SIG-M5 treated with dmso at 0.1 percent for 504 hours (cell line): ENCODE measurements at regions not wholly inside any gene's neighbourhood (a gene's known extent, or its start where the extent isn't known, plus 50 kb on each side); places are given as distances from the start of the nearest gene placed in this dataset.
"Not testable (repeated sequence)": the region's sequence is repeated elsewhere in the genome, so short reads cannot be mapped to it uniquely, and the experiment has no call there.

Experiments
- DNase-seq: peaks from one replicate; lab custom pipeline; 2025; ENCODE audit not compliant: unreplicated experiment; lab: John Stamatoyannopoulos, UW

GRCh38 chrX:94329182-94329581, 655.2 kb downstream of the FAM133A start:
- DNase-seq = no peak

DNA sequence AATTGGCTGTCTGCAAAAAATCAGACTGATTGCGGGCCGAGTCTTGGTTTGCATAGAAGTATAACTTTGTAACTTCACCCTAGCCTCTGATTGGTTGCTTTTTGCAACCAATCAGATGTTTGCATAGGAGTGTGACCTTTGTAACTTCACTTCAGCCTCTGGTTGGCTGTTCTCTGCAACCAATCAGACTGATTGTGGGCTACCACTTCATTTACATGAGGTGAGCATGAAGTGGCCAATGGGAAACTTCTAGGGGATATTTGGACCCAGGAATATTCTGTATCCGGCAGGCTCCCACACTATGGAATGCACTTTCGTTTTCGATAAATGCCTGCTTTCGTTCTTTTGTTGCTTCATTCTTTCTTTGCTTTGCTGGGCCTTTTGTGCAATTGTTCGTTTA, 667.7 kb downstream of the FAM133A start:
- DNase-seq = not testable (repeated sequence)

GRCh38 chrX:94361241-94361640, 687.2 kb downstream of the FAM133A start:
- DNase-seq = no peak

GRCh38 chrX:94365736-94366135, 691.7 kb downstream of the FAM133A start:
- no peak for DNase-seq

- no peak for DNase-seq
Observed at GRCh38 chrX:94366616-94367015, 692.6 kb downstream of the FAM133A start.

DNA sequence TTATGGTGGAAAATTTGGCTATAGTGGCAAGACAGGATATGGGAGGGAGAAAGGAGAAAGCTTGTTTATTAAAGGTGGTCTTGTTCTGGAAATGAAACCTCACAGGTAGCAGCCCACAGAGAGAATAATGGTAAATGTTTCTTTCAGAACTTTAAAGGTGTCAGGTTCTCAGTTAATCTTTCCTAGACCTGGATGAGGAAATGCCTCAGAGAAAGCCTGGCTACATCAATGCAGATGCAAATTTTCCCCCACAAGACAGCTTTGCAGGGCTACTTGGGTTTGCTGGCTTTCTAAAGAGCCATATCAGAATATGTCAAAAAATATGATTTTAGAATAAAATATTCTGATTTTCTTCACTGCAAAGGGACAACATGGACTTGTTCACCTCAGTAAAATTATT, 715.0 kb downstream of the FAM133A start:
- no peak for DNase-seq

GRCh38 chrX:94400488-94400887, 726.5 kb downstream of the FAM133A start:
- no peak for DNase-seq

- DNase-seq = no peak
Observed at GRCh38 chrX:94401426-94401825, 727.4 kb downstream of the FAM133A start.

GRCh38 chrX:94414746-94415145, 740.7 kb downstream of the FAM133A start:
- no peak for DNase-seq

- DNase-seq = no peak
Observed at GRCh38 chrX:94418065-94418464, 744.1 kb downstream of the FAM133A start.

DNA sequence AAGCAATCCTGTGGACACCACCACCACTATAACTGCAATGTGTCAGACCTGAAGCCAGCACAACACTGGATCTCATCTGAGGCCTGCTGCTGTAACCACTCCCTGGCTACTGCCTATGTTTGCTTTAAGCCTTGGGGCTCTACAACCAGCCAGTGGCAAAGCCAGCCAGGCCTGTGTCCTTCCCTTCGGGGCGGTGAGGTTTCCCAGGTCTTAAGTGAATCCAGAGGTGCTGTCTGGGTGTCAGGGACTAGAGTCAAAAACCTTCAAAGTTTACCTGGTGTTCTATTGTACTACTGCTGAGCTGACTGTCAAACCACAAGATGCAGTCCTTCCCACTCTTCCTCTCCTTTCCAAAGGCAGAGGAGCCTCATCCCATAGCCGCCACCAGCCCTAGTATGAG, 750.5 kb downstream of the FAM133A start:
- DNase-seq = no peak

- DNase-seq = no peak
Observed at GRCh38 chrX:94430091-94430490, 756.1 kb downstream of the FAM133A start.

DNA sequence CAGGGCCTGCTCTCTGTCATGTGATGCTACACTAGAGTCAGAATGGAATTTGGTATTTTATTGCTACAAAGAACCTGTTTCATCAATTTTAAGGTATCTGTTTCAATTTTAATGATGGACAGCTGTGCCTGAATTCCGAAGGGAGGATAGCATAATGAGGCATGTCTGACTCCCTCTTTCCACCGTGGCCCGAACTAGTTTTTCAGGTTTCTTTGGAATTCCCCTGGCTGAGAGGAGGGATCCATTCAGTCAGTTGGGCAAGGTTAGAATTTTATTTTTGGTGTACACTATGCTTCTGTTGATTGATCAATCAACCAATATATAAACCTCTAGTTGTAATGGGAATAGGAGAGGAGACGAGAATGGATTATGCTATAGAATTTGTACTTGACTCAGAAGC, 761.8 kb downstream of the FAM133A start:
- DNase-seq = no peak

GRCh38 chrX:94454159-94454558, 780.2 kb downstream of the FAM133A start:
- DNase-seq = no peak

- no peak for DNase-seq
Observed at GRCh38 chrX:94454606-94455005, 780.6 kb downstream of the FAM133A start.

DNA sequence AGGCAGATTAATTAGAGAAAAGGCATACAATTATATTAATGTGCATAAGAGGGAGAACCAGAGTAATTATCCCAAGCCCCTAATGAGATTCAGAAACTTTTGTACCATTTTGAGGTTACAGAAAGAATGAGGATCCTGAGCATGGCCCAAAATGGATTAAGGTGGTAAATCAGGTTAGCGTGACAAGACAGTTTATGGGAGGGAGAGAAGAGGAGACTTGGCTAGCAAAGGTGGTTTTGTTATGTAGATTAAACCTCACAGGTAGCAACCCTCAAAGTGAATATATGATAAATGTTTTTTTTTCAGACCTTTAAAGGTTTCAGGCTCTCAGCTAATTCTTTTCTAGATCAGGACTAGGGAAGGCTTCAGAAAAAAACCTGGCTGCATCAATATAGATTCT, 781.8 kb downstream of the FAM133A start:
- no peak for DNase-seq

DNA sequence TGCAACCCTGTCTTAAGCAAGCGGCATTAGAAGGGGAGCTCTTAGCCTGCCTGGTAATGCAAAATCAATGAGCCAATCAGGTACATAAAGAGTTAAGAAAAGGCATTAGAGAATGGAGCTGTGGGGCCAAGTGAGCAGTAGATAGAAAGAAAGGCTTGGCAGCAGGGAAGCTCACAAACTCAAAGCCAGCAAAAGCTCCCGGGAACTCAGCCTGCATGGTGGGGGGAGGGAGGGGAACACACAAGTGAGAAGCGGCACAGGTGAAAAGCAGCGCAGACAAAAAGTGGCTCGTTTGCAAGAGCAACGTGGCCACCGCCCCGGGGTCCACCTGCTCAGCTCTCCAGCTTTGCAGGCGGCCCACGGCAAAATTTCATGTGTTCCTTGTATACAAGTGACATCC, 818.5 kb downstream of the FAM133A start:
- DNase-seq = no peak

DNA sequence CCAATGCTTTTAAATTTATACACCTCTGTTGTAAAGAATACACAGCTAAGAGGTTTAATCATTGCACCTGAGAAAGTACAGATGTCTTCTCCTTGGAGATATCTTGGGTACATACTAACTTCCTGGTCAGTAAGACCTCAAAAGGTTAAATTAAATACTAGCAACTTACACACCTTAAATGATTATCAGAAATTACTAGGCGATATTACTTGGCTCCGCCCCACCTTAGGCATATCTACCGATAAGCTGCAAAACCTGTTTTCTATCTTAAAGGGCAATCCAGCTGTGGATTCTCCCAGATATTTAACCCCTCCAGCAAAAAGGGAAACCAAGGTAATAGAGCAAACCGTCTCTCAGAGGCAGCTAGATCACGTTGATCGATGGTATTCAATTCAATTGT, 819.4 kb downstream of the FAM133A start:
- no peak for DNase-seq

DNA sequence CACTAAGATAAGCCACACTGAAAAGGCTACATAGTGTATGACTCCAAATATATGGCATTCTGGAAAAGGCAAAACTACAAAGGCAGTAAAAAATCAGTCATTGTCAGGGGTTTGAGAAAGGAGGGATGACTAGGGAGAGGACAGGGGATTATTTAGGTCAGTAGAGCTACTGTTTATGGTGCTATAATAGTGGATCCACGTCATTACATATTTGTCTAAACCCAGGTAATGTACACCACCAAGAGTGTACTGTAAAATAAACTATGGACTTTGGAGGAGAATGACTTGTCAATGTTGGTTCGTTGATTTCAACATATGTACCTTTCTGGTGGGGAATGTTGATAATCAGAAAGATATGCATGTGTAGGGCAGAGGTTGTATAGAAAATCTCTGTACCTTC, 837.6 kb downstream of the FAM133A start:
- DNase-seq = no peak

DNA sequence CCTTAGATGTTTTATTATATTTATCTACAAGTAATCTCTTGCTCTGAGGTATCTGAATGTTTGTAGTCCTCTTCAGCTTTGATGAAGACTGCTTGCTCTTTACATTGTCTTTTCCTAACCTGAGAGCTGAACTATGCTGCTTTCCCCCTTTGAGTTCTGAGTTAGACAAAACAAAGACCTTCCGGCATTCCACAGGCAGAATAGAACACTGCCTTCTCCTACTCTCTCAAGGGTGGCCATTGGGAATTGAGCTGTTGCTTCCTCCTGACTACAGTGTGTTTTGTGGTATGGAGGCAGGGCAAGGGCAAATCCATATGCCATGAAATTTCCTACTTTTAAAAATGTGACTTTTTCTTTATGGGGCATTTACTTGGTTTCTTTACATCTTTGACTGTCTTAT, 841.0 kb downstream of the FAM133A start:
- no peak for DNase-seq

DNA sequence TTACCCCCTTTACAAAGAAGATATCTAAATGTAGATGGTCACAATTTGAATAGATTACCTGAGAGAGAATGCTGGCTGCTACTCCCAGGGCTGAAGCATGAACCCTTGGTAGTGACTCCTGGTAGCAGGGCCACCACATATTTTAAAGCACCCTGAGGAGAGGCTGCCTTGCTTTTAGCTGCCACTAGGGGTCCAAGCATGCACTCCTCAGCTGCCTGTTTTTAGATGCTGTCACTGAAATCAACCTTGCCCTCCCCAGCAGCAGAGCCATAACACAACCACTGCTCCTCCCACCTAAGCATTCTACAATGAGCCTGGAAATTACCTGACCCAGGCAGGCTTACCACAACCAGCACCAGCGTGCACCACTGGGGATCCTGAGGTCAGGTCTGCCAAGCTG, 850.9 kb downstream of the FAM133A start:
- no peak for DNase-seq

- DNase-seq = no peak
Observed at GRCh38 chrX:94545722-94546121, 871.7 kb downstream of the FAM133A start.

DNA sequence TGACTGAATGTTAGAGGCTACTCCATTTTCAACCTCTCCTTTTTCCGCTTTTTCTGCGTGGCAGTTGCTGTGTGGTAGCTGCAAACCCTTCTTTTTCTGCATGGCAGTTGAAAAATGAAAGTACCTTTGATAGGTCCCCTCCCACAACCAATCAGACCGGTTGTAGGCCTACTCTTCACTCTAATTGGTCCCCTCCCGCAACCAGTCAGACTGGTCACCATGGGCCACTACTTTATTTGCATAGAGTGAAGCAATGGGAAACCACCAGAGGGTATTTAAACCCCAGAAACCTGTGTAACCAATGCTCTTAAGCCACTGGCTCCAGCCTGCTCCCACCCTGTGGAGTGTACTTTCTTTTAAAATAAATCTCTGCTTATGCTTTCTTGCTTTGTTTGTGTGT, 877.8 kb downstream of the FAM133A start:
- DNase-seq = no peak

GRCh38 chrX:94560930-94561329, 886.9 kb downstream of the FAM133A start:
- DNase-seq = no peak
